Tibial nerve (tissue), 4 donors: ENCODE measurements at regions not wholly inside any gene's neighbourhood (a gene's known extent, or its start where the extent isn't known, plus 50 kb on each side); places are given as distances from the start of the nearest gene placed in this dataset.

Source experiments
- DNase-seq, 2 donors: peaks; one replicate each; pipeline ENCODE4 v3.0.0-alpha.2; 2019; ENCODE audit warnings: low spot score in 2 of 2
- H3K27ac ChIP-seq, 4 donors: fragments of 200-600 bp; sonication (generic) in 3 of 4; one replicate each; pipeline ENCODE4 v1.5.1; 2017 to 2019; ENCODE audit warnings: mild to moderate bottlenecking in 1 of 4
- H3K27me3 ChIP-seq, 2 donors: fragments of 200-600 bp; sonication (generic) in 1 of 2; one replicate each; pipeline versions ENCODE4 v1.5.1 to v1.6.0; 2017 to 2019
- H3K36me3 ChIP-seq, 3 donors: fragments of 200-600 bp; sonication (generic); one replicate each; pipeline ENCODE4 v1.5.1; 2018 to 2019
- H3K4me1 ChIP-seq, 4 donors: fragments of 200-600 bp; sonication (generic) in 3 of 4; one replicate each; pipeline ENCODE4 v1.5.1; 2017 to 2019
- H3K4me3 ChIP-seq, 4 donors: fragments of 200-600 bp; sonication (generic) in 3 of 4; one replicate each; pipeline ENCODE4 v1.5.1; 2017 to 2019; ENCODE audit warnings: mild to moderate bottlenecking in 1 of 4, moderate library complexity in 1 of 4
- H3K9me3 ChIP-seq, 4 donors: fragments of 200-600 bp; sonication (generic) in 3 of 4; one replicate each; pipeline ENCODE4 v1.5.1; 2017 to 2019
- EP300 ChIP-seq, 2 donors: sonication (generic); formaldehyde crosslinking; IDR thresholded peaks; one replicate each; pipeline ENCODE4 v1.6.1; 2017; ENCODE audit warnings: antibody characterized with exemption in 2 of 2, mild to moderate bottlenecking in 1 of 2
- POLR2A ChIP-seq, 2 donors: fragments of 450-650 bp; IDR thresholded peaks; one replicate each; pipeline ENCODE4 v1.6.1; 2017; ENCODE audit warnings: antibody characterized with exemption in 2 of 2, mild to moderate bottlenecking in 2 of 2, moderate library complexity in 2 of 2
- WGBS, 2 donors: methylation state at CpG; one replicate each; pipeline ENCODE4 v1.1.5; 2018; 5-methylcytosine and 5-hydroxymethylcytosine counted together
- TF ChIP-seq, protein P1 (sequence below), 5 experiments: fragments of 200-600 bp in 3 of 5; fragments of 450-650 bp in 2 of 5; sonication (generic) in 3 of 5; IDR thresholded peaks; one replicate each; pipeline ENCODE4 v1.5.1; 2016 to 2019; ENCODE audit warnings: antibody characterized with exemption in 5 of 5, mild to moderate bottlenecking in 3 of 5, moderate library complexity in 2 of 5

DNA sequence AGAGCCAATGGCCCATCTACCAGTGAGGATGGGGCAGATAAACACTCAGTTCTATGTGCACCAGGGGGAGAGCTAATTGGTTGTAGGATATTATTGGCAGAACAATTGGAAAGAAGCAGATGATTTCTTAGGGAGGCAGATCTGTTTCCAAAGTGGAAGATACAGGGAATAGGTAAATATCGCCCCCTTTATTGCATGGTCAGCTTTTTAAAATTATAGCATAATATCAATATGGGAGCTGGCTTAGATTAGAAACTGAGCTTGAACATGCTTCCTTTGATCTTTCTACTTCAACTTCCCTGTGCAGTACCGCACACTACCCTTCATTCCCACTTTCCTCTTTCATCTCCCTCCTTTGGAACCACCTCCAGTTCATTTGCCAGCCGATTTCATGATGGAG, 64.0 kb upstream of the PLXNA2 start:
- H3K4me3 ChIP-seq: no peak overlapping the region
- H3K36me3 ChIP-seq: no peaks in the 10 kb centered on the region
- no peak overlapping the region for H3K27ac ChIP-seq
- H3K9me3 ChIP-seq: no peaks in the 10 kb centered on the region
- 89 to 92% methylated on average over 3 of the region's 3 CpGs for WGBS, 2 donors
- TF ChIP-seq POLR2A (IDR thresholded peaks at IDR 0.05): no peak
- TF ChIP-seq, protein P1, sequence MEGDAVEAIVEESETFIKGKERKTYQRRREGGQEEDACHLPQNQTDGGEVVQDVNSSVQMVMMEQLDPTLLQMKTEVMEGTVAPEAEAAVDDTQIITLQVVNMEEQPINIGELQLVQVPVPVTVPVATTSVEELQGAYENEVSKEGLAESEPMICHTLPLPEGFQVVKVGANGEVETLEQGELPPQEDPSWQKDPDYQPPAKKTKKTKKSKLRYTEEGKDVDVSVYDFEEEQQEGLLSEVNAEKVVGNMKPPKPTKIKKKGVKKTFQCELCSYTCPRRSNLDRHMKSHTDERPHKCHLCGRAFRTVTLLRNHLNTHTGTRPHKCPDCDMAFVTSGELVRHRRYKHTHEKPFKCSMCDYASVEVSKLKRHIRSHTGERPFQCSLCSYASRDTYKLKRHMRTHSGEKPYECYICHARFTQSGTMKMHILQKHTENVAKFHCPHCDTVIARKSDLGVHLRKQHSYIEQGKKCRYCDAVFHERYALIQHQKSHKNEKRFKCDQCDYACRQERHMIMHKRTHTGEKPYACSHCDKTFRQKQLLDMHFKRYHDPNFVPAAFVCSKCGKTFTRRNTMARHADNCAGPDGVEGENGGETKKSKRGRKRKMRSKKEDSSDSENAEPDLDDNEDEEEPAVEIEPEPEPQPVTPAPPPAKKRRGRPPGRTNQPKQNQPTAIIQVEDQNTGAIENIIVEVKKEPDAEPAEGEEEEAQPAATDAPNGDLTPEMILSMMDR (IDR thresholded peaks at IDR 0.05): no peak
- TF ChIP-seq EP300 (IDR thresholded peaks at IDR 0.05): no peak
- H3K4me1 ChIP-seq: no peaks in the 10 kb centered on the region
- no peak for DNase-seq
- no peaks in the 10 kb centered on the region for H3K27me3 ChIP-seq

DNA sequence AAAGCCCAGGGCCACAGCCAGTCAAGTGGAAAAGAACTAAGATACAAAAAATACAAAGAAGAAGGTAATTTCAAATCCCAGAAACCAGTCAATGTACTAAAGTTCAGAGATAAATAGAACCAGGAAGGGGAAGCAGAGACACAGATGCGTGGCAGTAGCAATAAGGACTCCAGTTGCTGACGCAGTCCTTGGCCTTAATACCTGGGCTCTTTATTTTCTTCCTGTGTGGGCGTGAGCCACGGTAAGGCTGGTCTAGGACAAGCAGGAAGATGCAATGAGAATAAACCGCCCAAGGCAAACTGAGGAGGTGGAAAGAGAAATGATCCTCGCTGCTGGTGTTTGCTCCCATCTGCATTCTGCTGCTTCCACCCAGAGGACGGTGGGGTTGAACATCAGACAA, 65.6 kb upstream of the PLXNA2 start:
- DNase-seq: no peak
- Histone ChIP-seq H3K4me3 (no peak overlapping the region), H3K4me1 (no peaks in the 10 kb centered on the region), H3K27me3 (peaks cover 0 to 5% of the 10 kb centered on the region in 2 donors), H3K9me3 (no peaks in the 10 kb centered on the region), H3K27ac (no peak overlapping the region), H3K36me3 (no peaks in the 10 kb centered on the region)
- TF ChIP-seq EP300 (IDR thresholded peaks at IDR 0.05): no peak
- TF ChIP-seq, protein P1 (IDR thresholded peaks at IDR 0.05): no peak
- TF ChIP-seq POLR2A (IDR thresholded peaks at IDR 0.05): no peak
- 72% methylated on average over 7 of the region's 7 CpGs for whole genome bisulfite sequencing, 2 donors

DNA sequence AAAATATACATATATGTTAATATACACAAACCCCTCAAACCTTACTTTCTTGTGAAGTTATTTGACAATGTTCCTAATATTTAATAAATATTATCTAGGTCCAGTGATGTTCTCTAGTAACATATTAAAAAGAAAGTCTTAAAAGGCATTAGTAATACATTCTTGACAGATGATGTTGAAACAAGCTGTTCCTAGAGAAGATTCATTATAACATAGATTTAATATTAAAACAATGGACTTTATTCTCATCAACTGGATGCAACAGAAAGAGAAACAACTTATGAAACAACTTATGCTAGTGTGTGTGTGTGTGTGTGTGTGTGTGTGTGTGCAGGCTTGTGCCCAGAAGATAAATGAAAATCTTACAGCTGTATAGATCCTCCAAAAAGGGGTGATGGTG, 68.5 kb upstream of the PLXNA2 start:
- H3K36me3 ChIP-seq: no peaks in the 10 kb centered on the region
- no peaks in the 10 kb centered on the region for H3K9me3 ChIP-seq
- no peak overlapping the region for H3K4me3 ChIP-seq
- H3K27ac ChIP-seq: no peak overlapping the region
- TF ChIP-seq, protein P1 (IDR thresholded peaks at IDR 0.05): no peak
- TF ChIP-seq POLR2A (IDR thresholded peaks at IDR 0.05): no peak
- TF ChIP-seq EP300 (IDR thresholded peaks at IDR 0.05): no peak
- no peaks in the 10 kb centered on the region for H3K4me1 ChIP-seq
- H3K27me3 ChIP-seq: peaks cover 0 to 5% of the 10 kb centered on the region in 2 donors
- DNase-seq: no peak

DNA sequence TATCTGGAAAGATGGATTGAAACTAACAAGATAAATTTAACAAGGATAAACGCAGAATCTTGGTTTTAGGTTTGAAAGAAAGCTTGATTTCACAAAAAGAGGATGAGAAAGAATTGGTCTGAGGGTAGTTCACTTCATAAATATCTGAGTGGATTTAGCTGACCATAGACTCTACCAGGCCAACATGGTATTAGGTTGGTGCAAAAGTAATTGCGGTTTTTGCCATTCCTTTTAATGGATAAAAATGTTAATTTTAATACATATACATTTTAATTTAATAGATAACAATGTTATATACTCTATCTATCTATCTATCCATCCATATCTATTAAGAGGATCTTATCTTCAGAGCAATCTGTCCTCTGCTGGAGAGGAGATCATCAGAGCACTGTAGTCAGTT, 70.2 kb upstream of the PLXNA2 start:
- DNase-seq: no peak
- H3K27ac ChIP-seq: no peak overlapping the region
- H3K4me3 ChIP-seq: no peak overlapping the region
- H3K27me3 ChIP-seq: peaks cover 0 to 5% of the 10 kb centered on the region in 2 donors
- no peaks in the 10 kb centered on the region for H3K4me1 ChIP-seq
- H3K9me3 ChIP-seq: no peaks in the 10 kb centered on the region
- no peaks in the 10 kb centered on the region for H3K36me3 ChIP-seq
- 88 to 91% methylated on average over 2 of the region's 2 CpGs for WGBS, 2 donors
- no peak for TF ChIP-seq POLR2A (IDR thresholded peaks at IDR 0.05)
- no peak for TF ChIP-seq EP300 (IDR thresholded peaks at IDR 0.05)
- TF ChIP-seq, protein P1 (IDR thresholded peaks at IDR 0.05): no peak

DNA sequence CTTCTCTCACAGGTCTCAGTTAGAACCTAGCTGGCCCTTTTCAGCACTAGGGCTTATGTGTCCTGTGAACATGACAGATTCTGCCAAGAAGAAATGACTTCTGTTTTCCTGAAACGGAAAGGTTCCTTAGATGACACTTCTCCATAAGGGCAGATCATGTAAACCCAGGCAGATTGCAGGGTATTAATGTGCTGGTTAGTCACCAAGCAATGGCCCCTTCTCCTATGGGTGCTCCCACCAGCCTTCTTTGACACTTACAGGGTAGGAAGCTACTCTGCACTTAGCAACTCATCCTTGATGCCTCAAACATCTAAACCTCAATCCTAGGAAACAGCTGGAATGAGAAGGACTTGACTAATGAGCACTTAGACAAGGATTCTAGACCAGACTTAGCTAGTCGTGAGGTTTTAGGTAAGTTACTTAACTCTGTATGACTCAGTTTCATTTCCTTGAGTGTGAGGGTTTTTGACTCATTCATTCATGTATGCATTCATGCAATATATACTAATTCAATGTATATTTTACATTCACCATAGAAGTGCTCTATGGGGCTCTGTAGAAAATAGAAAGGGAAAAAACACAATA, 74.1 kb upstream of the PLXNA2 start:
- no peaks in the 10 kb centered on the region for H3K36me3 ChIP-seq
- WGBS, 2 donors: 81 to 85% methylated on average over 2 of the region's 2 CpGs
- DNase-seq: no peak
- H3K27me3 ChIP-seq: peaks cover 0 to 5% of the 10 kb centered on the region in 2 donors
- no peak overlapping the region for H3K4me3 ChIP-seq
- no peak for TF ChIP-seq EP300 (IDR thresholded peaks at IDR 0.05)
- TF ChIP-seq, protein P1 (IDR thresholded peaks at IDR 0.05): no peak
- TF ChIP-seq POLR2A (IDR thresholded peaks at IDR 0.05): no peak
- H3K9me3 ChIP-seq: no peaks in the 10 kb centered on the region
- no peak overlapping the region for H3K27ac ChIP-seq
- H3K4me1 ChIP-seq: no peaks in the 10 kb centered on the region
